Prostate gland (tissue), 2 donors: ENCODE measurements at regions not wholly inside any gene's neighbourhood (a gene's known extent, or its start where the extent isn't known, plus 50 kb on each side); places are given as distances from the start of the nearest gene placed in this dataset.

Experiments
- DNase-seq: peaks from one replicate; pipeline ENCODE4 v3.0.0-alpha.2; 2019; ENCODE audit warnings: low spot score
- H3K27ac ChIP-seq, 2 donors: fragments of 200-600 bp; sonication (generic); 2 replicates each; pipeline ENCODE4 v1.5.1; 2017 to 2019
- H3K27me3 ChIP-seq: fragments of 200-600 bp; sonication (generic); replicated peaks from 2 replicates; pipeline ENCODE4 v1.5.1; 2019; ENCODE audit not compliant: insufficient read depth
- H3K36me3 ChIP-seq, 2 donors: fragments of 200-600 bp; sonication (generic); 1 replicate in 1 of 2; 2 replicates in 1 of 2; pipeline versions ENCODE4 v1.5.1 to v1.8.1; 2017 to 2019
- H3K4me1 ChIP-seq: fragments of 200-600 bp; sonication (generic); replicated peaks from 2 replicates; pipeline ENCODE4 v1.5.1; 2019
- H3K4me3 ChIP-seq, 2 donors: fragments of 200-600 bp; sonication (generic); 2 replicates each; pipeline ENCODE4 v1.5.1; 2017 to 2019
- H3K9me3 ChIP-seq: fragments of 200-600 bp; sonication (generic); 2 replicates; pipeline ENCODE4 v1.5.1; 2017
- CTCF ChIP-seq, 4 experiments: fragments of 200-600 bp in 2 of 4; fragments of 450-650 bp in 2 of 4; sonication (generic) in 2 of 4; IDR thresholded peaks; 1 replicate in 3 of 4; 2 replicates in 1 of 4; pipeline ENCODE4 v1.5.1; 2016 to 2019; ENCODE audit warnings: antibody characterized with exemption in 4 of 4, mild to moderate bottlenecking in 2 of 4, moderate library complexity in 2 of 4
- POLR2A ChIP-seq: fragments of 450-650 bp; IDR thresholded peaks from one replicate; pipeline ENCODE4 v1.6.1; 2016; ENCODE audit warnings: antibody characterized with exemption, mild to moderate bottlenecking
- POLR2AphosphoS5 ChIP-seq: sonication (generic); formaldehyde crosslinking; IDR thresholded peaks from one replicate; pipeline ENCODE4 v1.6.1; 2017; ENCODE audit warnings: antibody characterized with exemption
- WGBS: methylation state at CpG from one replicate; pipeline ENCODE4 v1.1.5; 2018; 5-methylcytosine and 5-hydroxymethylcytosine counted together
- intact Hi-C: fragments of 100-400 bp; cut with DNase I; formaldehyde crosslinking; loops from one replicate; pipeline ENCODE4 v1.14.2; 2022

GRCh38 chr4:187174749-187175148 lies 451.1 kb upstream of the FAT1 start:
- intact Hi-C loops, result no loop called here
- H3K27ac ChIP-seq, result no peak overlapping the region

DNA sequence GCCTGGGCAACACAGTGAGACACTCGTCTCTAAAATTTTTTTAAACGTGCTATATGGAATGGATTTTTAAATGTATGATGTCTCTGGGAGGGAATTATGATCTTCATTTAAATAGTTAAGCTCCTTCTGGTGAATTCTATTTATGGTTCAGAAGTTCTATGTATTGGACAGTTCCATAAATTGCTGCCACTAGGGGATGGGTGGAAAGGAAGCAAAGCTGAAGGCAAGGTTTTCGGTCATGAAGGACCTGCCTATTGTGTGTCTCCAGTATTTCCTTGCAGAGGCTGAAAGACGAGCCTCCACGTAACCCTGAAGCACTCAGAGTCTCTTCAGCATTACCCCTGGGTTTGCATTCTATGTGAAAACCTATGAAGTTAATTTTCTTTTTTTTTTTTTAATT lies 451.5 kb upstream of the FAT1 start:
- no peaks in the 10 kb centered on the region for H3K27me3 ChIP-seq
- WGBS, result 90% methylated on average over 5 of the region's 5 CpGs
- H3K4me3 ChIP-seq, result no peak overlapping the region
- no peaks in the 10 kb centered on the region for H3K9me3 ChIP-seq
- intact Hi-C loops, result no loop called here
- H3K27ac ChIP-seq, result no peak overlapping the region
- no peaks in the 10 kb centered on the region for H3K36me3 ChIP-seq
- TF ChIP-seq CTCF (IDR thresholded peaks at IDR 0.05) (no peak), POLR2AphosphoS5 (no peak), POLR2A (no peak)
- DNase-seq, result no peak
- H3K4me1 ChIP-seq, result no peaks in the 10 kb centered on the region

More at GRCh38 chr4:187174749-187175148, 451.1 kb upstream of the FAT1 start:
- 91% methylated on average over 8 of the region's 8 CpGs for WGBS
- Histone ChIP-seq H3K4me3 (no peak overlapping the region), H3K36me3 (no peaks in the 10 kb centered on the region), H3K4me1 (no peaks in the 10 kb centered on the region), H3K9me3 (no peaks in the 10 kb centered on the region), H3K27me3 (no peaks in the 10 kb centered on the region)
- TF ChIP-seq POLR2A (no peak), POLR2AphosphoS5 (no peak), CTCF (IDR thresholded peaks at IDR 0.05) (no peak)
- DNase-seq, result no peak

DNA sequence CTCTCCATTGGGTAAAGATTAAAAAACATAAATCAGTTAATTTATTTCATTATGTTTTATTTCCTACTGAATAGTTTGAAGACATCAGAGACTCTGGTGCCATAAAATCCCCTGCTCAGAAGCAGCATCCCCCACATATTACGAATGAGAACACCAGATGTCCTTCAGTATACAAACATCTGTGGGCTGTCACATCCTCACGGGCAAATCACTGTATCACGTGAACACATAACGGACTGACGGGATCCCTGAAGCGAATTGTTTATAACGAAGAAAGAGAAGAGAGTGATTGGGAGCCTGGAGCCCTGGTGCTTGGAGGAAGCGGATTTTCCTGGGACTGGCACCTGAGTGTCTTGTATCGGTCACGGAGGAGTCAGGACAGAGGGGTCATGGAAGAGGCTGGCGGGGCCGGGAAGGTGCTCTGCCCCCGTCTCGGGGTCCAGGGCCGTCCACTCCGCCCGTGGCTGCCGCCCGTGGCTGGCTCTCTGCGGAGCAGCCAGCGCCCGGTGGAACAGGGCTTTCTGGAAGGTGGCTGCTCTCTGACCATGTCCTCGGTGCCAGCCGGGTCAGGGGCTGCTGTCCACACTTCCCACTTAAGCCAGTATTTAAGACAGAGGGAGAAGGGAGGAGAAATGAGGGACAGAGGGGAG lies 452.7 kb upstream of the FAT1 start:
- TF ChIP-seq POLR2A (no peak), POLR2AphosphoS5 (no peak)
- WGBS, result 85% methylated on average over 24 of the region's 24 CpGs
- Histone ChIP-seq H3K27me3 (no peaks in the 10 kb centered on the region), H3K4me3 (no peak overlapping the region), H3K27ac (no peak overlapping the region), H3K9me3 (no peaks in the 10 kb centered on the region), H3K36me3 (no peaks in the 10 kb centered on the region), H3K4me1 (no peaks in the 10 kb centered on the region)
- intact Hi-C loops, result no loop called here
- no peak for DNase-seq

DNA sequence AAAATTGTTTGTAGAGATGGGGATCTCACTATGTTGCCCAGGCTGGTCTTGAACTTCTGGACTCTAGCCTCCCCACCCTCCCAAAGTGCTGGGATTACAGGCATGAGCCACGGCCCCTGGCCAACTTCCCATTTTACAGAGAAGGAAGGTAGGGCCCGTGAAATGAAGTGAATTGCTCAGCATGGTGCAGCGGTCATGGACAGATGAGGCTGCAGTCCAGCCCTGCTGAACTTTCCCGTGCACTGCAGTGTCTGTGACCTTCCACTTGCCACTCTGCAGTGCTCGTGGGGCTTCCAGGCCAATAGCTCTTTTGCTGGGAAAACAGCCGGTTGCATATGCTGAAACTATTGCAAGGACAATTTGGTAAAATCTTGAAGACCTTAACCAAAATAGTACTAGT lies 454.4 kb upstream of the FAT1 start:
- H3K27ac ChIP-seq, result no peak overlapping the region
- WGBS, result 87% methylated on average over 6 of the region's 6 CpGs
- TF ChIP-seq POLR2AphosphoS5 (no peak), CTCF (IDR thresholded peaks at IDR 0.05) (no peak), POLR2A (no peak)
- intact Hi-C loops, result no loop called here
- no peak overlapping the region for H3K4me3 ChIP-seq
- H3K27me3 ChIP-seq, result no peaks in the 10 kb centered on the region
- H3K4me1 ChIP-seq, result no peaks in the 10 kb centered on the region
- H3K36me3 ChIP-seq, result no peaks in the 10 kb centered on the region
- DNase-seq, result no peak
- no peaks in the 10 kb centered on the region for H3K9me3 ChIP-seq

DNA sequence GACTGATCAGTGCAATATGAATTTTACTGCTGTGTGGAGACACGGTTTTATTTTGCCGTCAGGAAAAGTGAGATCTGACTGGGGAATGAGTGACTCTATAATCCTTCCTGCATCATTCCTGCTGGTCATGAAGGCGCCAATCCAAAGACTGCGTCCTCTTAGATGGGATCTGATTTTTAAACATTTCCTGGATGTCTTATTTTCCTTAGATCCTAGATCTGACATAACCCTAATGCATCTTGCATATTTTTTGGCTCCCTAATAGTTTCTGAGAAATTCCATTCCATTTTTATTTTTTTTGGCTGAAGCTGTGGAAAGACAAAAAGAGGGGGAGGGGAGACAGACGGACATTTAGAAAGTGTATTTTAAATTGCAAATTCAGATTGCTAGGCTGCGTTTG lies 454.9 kb upstream of the FAT1 start:
- Histone ChIP-seq H3K4me1 (no peaks in the 10 kb centered on the region), H3K36me3 (no peaks in the 10 kb centered on the region), H3K4me3 (no peak overlapping the region), H3K9me3 (no peaks in the 10 kb centered on the region), H3K27ac (no peak overlapping the region), H3K27me3 (no peaks in the 10 kb centered on the region)
- intact Hi-C loops, result no loop called here
- WGBS, result 62% methylated on average over 6 of the region's 6 CpGs
- no peak for DNase-seq
- TF ChIP-seq POLR2A, result no peak
- TF ChIP-seq POLR2AphosphoS5, result no peak
- TF ChIP-seq CTCF (IDR thresholded peaks at IDR 0.05), result no peak
